Hepatic stellate cell (primary cell): ENCODE measurements at regions not wholly inside any gene's neighbourhood (a gene's known extent, or its start where the extent isn't known, plus 50 kb on each side); places are given as distances from the start of the nearest gene placed in this dataset.
"Not testable (repeated sequence)": the region's sequence is repeated elsewhere in the genome, so short reads cannot be mapped to it uniquely, and the experiment has no call there.

Experiments
- DNase-seq: peaks from one replicate; pipeline ENCODE4 v3.0.0; 2011; ENCODE audit warnings: low spot score

- DNase-seq = no peak
Observed at GRCh38 chr9:73219985-73220626, 68.4 kb downstream of the ANXA1 start.

DNA sequence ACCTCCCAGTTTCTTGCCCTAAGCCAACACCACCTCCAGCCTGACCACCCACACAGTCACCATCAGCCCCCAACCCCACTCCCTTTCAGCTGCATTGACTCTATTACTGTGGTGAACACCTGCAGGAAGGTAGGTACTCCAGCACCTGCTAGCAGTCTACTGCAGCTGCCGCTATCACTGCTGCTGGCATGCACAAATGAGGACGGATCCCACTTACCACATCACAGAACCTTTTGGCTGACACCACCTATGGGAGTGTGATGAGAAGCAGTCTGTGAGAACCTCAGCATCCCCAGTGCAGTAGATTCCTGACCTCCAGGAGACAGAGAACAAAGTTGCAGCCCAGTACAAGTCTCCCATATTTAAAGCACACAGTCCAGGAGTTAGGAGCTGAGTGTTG is 71.9 kb downstream of the ANXA1 start:
- DNase-seq = no peak

GRCh38 chr9:73229543-73229942 is 77.9 kb downstream of the ANXA1 start:
- DNase-seq = no peak

GRCh38 chr9:73230251-73230650 is 78.6 kb downstream of the ANXA1 start:
- DNase-seq = no peak

DNA sequence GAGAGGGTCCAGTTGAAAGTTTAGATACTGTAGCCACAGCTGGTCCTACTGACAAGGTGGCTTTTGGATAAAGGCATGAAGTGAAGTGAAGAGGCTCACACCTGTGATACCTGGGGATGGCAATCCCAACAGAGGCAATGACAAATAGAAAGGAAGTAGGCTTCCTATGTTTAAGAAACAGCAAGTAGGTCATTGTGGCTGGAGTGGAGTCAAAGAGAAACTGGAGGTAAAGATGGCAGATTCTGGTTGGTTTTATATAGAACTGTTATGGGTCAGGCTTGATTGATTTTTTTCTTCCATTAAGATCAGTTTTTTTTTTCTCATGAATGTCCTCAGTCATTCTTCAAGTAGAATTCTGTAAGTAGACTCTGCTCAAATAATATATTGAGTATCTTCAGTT is 79.5 kb downstream of the ANXA1 start:
- DNase-seq = no peak

GRCh38 chr9:73233359-73234007 is 81.8 kb downstream of the ANXA1 start:
- no peak for DNase-seq

GRCh38 chr9:73234008-73234360 is 82.3 kb downstream of the ANXA1 start:
- no peak for DNase-seq

DNA sequence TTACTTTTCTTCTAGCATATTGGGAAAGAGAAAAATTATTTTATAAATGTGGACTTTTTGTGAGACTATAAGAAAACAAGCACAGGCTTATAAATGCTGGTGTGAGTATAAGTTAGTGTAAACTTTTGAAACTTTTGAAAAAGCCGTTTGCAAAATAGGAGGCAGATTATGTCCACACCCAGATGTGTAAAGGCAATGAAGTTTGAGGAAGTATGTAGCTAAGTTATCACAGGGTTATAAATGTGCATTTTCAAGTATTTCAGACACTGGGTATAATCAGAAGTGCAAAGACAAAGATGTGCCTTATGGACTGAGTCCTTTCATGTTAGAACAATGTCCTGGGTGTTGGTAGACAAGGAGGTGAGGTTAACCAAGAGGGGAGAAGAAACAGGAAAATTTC is 85.5 kb downstream of the ANXA1 start:
- no peak for DNase-seq

DNA sequence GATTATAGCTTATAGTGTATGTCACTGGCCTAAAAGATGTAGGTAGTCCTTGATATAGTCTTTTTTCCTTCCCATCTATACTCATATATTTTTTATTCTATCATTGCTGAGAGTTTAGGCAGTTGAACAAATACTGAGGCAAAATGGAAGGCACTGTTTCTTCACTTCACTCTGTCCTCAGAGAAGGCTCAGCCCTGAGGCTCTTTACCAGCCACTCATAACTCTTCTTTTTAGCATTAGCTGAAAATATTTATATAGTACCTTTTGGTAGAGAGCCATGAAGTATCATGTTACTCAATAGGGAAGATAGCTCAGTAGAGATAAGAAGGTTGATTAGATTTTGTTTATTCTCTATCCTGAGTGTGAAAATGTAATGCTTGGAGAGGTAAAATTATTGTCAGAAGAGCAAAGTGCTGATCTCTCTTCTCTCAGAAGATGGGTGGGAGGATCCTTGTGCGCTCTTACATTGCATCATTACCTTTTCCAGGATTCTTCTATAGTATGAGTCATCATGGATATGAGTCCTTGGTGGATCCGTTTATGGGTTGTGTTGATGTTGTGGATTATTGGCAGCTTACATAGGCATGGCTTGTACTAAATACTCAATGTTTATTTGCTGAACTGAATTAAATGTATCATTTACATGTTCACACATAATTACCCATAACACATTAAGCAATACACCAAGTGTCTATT is 88.1 kb downstream of the ANXA1 start:
- DNase-seq = no peak

DNA sequence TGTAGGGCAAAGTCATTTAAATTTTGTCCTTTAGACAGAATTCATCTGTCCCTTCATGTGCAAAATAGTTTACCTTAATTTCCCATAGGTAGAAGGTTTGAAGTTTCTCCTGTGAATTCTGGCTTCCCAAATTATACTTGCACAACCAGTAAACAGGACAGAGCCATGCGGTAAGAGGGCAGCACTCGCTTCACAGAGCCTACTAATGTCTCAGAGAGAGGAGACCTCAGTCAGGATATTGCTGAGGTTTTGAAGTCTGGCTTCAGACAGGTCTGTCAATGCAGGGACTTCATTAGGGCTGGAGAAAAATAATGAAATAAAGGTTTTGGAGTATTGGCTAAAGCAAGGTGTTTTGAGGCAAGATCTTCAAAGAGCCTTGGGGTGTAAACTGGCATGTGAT is 91.4 kb downstream of the ANXA1 start:
- no peak for DNase-seq

- DNase-seq = no peak
Observed at GRCh38 chr9:73259086-73259696, 107.5 kb downstream of the ANXA1 start.

- DNase-seq = no peak
Observed at GRCh38 chr9:73260506-73260905, 108.8 kb downstream of the ANXA1 start.

DNA sequence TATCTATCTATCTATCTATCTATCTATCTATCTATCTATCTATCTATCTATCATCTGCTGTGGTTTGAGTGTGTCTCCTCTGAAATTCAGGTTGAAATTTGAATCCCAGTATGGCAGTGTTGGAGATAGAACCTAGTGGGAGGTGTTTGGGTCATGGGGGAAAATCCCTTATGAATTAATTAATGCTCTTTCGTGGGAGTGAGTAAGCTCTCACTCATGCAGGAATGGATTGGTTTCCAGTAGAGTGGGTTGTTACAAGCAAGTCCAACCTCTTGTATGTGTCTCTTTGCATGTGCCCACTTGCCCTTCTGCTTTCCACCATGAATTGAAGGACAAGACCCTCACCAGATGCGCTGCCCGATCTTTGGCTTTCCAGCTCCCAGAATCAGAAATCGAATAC is 113.0 kb downstream of the ANXA1 start:
- no peak for DNase-seq

- DNase-seq = no peak
Observed at GRCh38 chr9:73265876-73266275, 114.2 kb downstream of the ANXA1 start.

- no peak for DNase-seq
Observed at GRCh38 chr9:73269430-73270101, 117.9 kb downstream of the ANXA1 start.

DNA sequence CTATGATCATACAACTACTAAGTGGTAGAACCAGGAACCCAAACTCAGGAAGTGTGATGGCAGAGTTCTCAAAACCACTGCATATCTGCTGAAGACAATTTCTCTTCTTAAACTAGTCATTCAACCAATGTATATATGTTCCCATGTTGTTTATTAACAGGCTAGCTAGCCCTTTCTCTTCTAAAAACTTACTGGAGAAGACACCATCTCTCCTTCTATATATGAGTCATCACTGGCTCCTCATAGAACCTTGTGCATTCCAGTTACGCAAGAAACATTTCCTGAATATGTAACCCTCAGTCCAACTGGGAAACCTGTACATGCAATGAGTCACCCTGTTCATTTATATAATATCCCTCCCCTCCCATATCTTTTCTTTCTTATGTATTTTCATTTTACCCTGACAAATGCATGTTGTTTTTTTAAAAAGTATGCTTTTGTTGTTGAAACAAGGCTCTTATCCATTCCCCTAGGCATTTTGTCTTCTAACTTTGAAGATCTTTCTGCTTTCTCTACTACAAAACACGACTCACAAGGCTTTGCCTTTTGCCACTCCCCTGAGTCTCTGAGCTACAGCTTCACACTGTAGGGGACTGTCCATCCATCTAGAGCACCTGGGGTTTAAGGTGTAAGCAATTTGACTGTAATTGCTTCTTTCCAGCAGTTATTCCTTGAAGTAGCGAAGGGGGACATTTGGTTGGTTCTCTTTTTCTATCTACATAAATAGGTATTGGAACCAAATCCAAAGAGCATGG is 119.5 kb downstream of the ANXA1 start:
- DNase-seq = peak; percentile 3

DNA sequence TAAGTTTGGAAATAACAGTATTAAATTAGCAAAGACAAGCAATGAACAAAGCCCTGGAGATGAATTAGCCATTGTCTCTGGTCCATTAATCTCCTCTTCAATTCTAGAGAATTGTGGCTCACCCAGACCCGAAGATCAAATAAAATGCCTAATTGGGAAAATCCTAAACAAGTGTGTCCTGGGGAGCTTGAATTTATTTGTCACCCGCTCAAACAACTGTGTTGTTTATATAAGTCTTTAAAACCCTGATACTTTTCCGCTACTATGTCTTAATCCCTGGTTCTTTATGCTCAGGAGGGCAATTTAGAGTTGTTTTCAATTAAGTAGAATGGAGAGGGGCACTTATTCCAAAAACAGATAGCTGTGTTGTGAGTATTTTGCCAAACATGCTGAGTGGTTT is 128.4 kb downstream of the ANXA1 start:
- no peak for DNase-seq

DNA sequence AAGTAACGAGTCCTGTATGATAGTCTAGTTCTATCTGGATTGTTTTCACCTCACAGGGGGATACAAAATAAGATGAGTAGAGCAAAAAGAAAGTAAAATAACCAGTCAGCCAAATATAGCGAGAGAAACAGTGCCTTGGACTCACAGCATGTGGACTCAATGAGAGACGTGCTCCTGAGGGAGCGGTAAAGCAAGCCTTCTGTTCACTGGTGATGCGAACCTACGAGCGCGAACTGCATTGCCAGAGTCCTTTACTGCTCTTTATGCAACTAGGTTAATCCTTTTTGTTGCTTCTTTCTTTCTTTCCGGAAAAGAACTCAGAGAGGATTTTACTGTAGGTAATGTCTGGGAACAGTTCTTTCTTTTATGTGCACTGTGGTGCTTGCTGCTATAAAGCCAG is 132.7 kb downstream of the ANXA1 start:
- DNase-seq = no peak

GRCh38 chr9:73294336-73294735 is 142.7 kb downstream of the ANXA1 start:
- no peak for DNase-seq

DNA sequence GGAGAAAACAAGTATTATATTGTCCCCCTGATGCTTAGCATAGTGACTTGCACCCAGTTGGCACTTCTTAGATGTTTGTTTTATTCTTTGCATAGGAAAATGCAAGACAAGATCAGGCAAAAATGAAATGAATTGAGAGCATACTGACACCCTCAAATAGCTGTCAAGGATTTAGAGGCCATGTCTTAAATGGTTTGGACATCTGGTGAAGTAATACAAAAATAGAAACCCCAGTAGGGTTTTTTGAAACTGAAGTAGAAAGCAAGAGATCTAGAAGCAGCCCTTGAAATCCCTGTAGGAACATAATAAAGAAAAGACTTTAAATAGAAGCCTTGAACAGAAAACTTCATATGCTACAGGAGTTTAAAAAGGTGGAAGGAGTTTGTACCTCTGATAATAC is 174.3 kb downstream of the ANXA1 start:
- DNase-seq = no peak

DNA sequence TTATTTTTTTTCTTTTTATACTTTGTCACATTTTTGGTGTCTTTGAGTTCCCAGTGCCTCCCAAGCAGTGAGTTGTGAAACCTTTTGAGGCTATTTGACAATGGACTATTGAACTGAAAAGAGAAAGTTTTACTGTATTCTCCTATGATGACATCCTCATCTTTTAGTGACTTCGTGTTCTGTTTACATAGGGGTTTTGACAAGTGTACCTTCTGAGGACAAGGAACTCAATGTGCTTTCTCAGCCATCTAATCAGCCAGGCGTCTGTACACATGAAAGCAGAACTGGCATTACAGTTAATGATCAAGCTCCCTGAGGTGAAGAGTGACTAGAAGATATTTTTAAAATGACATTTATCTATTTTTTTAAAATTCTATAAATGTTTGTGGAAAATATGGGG is 175.5 kb downstream of the ANXA1 start:
- DNase-seq = no peak

- DNase-seq = not testable (repeated sequence)
Observed at GRCh38 chr9:73337182-73337581, 185.5 kb downstream of the ANXA1 start.
